ENCODE measurements at regions not wholly inside any gene's neighbourhood (a gene's known extent, or its start where the extent isn't known, plus 50 kb on each side); places are given as distances from the start of the nearest gene placed in this dataset.

GRCh38 chr16:85991425-85991824 is 92.5 kb downstream of the IRF8 start:
- no peak for DNase-seq

DNA sequence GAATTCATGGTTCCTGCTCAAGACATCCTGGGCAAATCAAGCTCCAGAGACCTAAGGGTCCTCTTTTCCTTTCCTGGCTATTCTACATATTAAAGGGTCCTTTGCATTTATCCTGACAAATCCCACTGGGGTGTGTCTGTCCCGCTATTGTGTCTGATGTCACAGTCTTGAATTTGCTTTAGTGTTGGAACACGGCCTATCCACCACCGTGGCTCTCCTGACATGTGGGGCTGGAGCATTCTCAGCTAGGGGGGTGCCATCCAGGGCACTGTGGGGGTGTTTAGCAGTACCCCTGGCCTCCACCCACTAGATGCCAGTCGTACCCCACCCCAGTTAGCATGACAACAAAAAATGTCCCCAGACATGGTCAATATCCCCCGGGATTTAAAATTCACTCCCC is 92.9 kb downstream of the IRF8 start:
- DNase-seq = no peak

GRCh38 chr16:85992359-85992758 is 93.4 kb downstream of the IRF8 start:
- DNase-seq = no peak

DNA sequence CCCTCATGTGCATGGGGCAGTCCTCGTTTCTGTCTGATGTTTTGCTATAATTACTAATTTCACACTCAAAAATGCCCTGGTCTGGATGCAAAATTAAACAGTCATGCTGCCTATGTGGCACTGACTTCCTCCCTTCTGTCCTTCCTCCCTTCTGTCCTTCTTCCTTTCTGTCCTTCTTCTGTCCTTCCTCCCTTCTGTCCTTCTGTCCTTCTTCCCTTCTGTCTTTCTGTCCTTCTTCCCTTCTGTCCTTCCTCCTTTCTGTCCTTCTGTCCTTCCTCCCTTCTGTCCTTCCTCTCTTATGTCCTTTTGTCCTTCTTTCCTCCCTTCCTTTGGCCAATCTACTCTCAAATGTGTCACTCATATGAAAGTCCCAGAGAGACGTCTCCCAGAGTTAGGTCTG is 93.8 kb downstream of the IRF8 start:
- DNase-seq = no peak

- DNase-seq = no peak
Measured at GRCh38 chr16:85994492-85995490, 95.8 kb downstream of the IRF8 start.

DNA sequence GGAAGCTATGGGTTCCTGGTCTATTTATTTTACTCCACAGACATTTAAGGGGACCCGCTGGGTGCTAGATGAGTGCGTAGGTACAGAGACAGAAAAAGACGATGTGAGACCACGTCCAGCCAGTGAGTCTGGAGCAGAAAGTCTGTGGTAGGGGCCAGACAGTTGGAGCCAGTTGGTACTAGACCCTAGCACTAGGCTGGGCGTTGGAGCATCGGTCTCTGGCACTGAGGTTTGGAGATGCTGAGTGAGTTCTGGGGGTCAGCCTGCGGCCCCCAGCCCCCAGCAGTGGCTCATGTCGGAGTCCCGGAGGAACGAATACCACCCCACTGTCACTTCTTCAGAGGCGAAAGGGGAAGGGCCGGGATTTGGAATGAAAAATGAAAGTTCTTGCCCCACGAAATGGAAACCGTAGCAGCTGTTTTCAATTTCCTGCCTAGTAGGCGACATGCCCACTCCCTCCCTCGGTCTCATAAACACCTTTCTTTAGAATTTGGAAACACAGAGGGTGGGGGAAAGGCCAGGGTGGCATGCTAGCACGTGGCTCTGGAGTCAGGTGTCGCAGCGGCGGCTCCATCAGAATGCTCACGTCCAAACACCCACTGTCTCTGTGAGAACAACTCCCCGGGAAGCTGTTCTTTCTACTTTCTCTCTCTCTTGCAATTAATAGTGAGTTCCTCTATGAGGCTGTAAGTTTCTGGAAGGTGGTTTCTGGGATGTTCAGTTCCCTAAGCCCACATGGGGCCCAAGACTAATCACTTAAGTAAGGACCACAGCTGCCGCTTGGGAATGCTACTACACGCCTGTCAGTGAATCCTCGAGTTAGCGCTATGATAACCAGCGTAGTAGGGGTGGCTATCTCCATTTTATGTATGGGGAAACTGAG is 96.8 kb downstream of the IRF8 start:
- no peak for DNase-seq

- DNase-seq = no peak
Measured at GRCh38 chr16:85996843-85997242, 97.9 kb downstream of the IRF8 start.

- no peak for DNase-seq
Measured at GRCh38 chr16:85998171-85998867, 99.4 kb downstream of the IRF8 start.

- no peak for DNase-seq
Measured at GRCh38 chr16:85998868-85999729, 100.1 kb downstream of the IRF8 start.

- no peak for DNase-seq
Measured at GRCh38 chr16:85999778-86000177, 100.8 kb downstream of the IRF8 start.

- DNase-seq = no peak
Measured at GRCh38 chr16:86002178-86002900, 103.4 kb downstream of the IRF8 start.

- DNase-seq = no peak
Measured at GRCh38 chr16:86007524-86007923, 108.6 kb downstream of the IRF8 start.

DNA sequence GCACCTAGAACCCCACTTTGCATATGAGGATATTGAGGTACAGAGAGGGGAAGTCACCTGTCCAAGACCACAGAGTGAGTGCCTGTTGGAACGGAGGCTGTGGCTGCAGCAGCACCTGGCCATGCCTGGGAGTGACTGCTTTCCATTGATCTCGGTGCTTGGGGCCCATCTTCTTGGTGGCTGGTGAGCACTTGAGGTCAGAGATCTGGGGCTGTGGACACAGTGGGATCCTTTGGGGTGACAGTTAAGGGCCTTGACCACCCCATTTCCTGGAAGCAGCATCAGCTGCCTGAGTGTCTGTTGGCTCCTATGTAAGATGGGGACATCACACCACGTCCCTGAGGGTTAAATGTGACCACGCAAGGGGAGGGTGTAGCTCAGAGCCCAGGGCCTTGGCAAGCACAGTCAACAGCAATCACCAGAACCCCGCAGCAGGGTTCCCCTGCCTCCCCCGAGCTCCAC is 111.7 kb downstream of the IRF8 start:
- no peak for DNase-seq

DNA sequence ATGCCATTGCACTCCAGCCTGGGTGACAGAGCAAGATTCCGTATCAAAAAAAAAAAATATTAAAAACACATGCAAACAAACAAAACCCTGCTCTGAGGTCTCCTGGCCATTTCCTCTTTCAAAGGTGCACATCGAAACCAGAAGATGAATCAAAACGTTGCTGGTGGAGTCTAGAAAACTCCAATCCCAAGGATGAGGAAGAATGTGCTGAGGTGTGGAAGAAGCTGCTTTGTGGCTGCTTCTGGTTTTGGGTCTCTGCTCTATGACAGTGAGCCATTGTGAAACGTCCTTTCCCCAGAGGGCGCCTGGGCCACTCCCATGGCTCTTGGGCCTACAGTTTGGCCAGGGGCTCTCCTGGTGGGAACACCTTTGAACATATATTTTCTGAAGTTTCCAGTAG is 112.6 kb downstream of the IRF8 start:
- DNase-seq = no peak

DNA sequence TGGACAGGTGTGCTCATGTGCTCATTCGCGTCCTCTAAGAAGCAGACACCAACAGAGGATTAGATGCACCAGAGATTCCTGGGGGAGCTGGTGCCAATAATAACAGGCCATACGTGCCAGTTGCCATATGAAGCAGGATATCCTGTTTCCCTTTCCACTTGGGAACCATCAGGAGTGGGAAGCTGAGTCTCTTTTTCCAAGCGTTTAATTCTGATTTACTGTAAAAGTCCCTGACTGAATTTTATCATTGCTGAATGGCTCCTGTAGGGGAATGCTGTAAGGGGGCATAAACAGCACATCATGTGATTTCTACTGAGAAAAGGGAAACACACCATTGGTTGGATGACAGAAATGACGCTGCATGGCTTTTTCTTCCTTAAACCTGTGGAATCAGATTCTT is 113.3 kb downstream of the IRF8 start:
- no peak for DNase-seq

DNA sequence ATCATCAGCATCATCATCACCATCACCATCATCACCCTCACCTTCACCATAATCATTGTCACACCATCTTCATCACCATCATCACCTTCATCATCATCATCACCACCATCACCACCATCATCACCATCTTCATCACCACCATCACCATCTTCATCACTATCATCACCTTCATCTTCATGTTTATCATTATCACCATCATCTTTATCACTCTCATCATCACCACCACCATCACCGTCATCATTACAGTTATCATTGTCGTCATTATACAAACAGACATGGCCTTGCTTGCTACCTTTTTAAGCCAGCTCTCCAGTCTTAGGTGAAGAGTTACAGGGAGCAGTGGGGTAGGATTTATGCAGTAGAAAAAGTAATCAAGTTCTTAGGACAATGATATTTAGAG is 114.9 kb downstream of the IRF8 start:
- no peak for DNase-seq

DNA sequence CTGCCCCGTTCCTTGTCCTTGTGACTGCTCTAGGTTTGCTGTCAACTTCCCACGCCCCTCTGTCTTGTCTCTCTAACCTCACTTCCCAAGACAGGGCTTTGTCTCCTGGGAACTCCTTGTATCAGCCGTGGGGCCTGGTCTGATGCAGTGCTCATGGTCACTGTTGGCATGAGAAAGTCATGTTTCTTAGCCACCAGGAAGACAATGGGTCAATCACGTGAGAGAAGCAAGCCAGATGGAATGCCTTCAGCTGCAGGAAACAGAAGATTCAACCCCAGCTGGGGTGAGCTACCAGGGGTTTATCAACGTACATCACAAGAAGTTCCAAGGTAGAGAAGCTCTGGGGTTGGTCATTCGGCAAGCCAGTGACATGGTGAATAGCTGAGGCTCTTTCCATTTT is 116.6 kb downstream of the IRF8 start:
- DNase-seq = no peak

- DNase-seq = peak; percentile 46
Measured at GRCh38 chr16:86016201-86016965, 117.4 kb downstream of the IRF8 start.

GRCh38 chr16:86018071-86018470 is 119.1 kb downstream of the IRF8 start:
- no peak for DNase-seq

DNA sequence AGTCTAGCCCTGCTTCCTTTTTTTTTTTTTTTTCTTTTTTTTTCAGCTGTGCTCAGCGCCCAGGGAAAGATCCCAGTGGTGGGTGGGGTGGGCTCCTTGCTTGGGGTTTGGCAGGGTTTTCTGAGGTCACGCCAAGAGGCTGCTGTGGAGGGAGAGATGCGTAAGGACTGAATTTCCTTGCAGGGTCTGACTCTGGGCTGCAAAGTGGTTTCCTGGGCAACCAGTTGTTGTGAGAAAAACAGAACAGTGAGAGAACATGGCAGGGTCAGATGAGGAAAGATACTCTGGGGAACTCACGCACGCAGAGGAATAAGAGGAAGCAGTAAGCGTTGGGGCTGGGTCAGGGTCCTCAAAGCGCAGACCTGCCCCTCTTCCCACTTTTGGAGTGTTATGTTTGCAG is 119.5 kb downstream of the IRF8 start:
- no peak for DNase-seq

GRCh38 chr16:86018941-86019340 is 120.0 kb downstream of the IRF8 start:
- DNase-seq = no peak
